Immature natural killer cell (primary cell): ENCODE measurements at regions not wholly inside any gene's neighbourhood (a gene's known extent, or its start where the extent isn't known, plus 50 kb on each side); places are given as distances from the start of the nearest gene placed in this dataset.
"Not testable (repeated sequence)": the region's sequence is repeated elsewhere in the genome, so short reads cannot be mapped to it uniquely, and the experiment has no call there.

Experiments
- DNase-seq, 3 donors: peaks; one replicate each; pipeline ENCODE4 v3.0.0; 2022; ENCODE audit warnings: mixed read lengths in 1 of 3
- H3K27ac Mint-ChIP-seq, 6 donors: one replicate each; pipeline ENCODE4 v1.8.0; 2020; ENCODE audit warnings: mixed read lengths in 6 of 6, mild to moderate bottlenecking in 5 of 6, inconsistent platforms in 4 of 6, moderate library complexity in 3 of 6
- H3K27me3 Mint-ChIP-seq, 3 donors: one replicate each; pipeline ENCODE4 v1.8.0; 2020 to 2021; ENCODE audit warnings: low read depth in 3 of 3, mild to moderate bottlenecking in 3 of 3, mixed read lengths in 3 of 3, moderate library complexity in 3 of 3, inconsistent platforms in 1 of 3
- H3K36me3 Mint-ChIP-seq, 3 donors: one replicate each; pipeline ENCODE4 v1.8.0; 2020; ENCODE audit warnings: mixed read lengths in 3 of 3, inconsistent platforms in 2 of 3, mild to moderate bottlenecking in 2 of 3
- H3K4me1 Mint-ChIP-seq, 2 donors: one replicate each; pipeline ENCODE4 v1.8.0; 2020; ENCODE audit warnings: inconsistent platforms in 2 of 2, mild to moderate bottlenecking in 2 of 2, mixed read lengths in 2 of 2, moderate library complexity in 1 of 2
- H3K4me3 Mint-ChIP-seq, 5 donors: one replicate each; pipeline ENCODE4 v1.8.0; 2020; ENCODE audit warnings: mild to moderate bottlenecking in 5 of 5, mixed read lengths in 5 of 5, inconsistent platforms in 3 of 5, moderate library complexity in 3 of 5
- H3K9me3 Mint-ChIP-seq, 6 donors: one replicate each; pipeline ENCODE4 v1.8.0; 2020; ENCODE audit warnings: mild to moderate bottlenecking in 6 of 6, mixed read lengths in 6 of 6, inconsistent platforms in 4 of 6, moderate library complexity in 3 of 6

- Mint-ChIP-seq H3K4me3 (no peak overlapping the region), H3K36me3 (no peaks in the 10 kb centered on the region), H3K27me3 (peaks cover 0 to 6% (median 6%) of the 10 kb centered on the region in 3 donors), H3K4me1 (no peaks in the 10 kb centered on the region), H3K27ac (no peak overlapping the region), H3K9me3 (no peaks in the 10 kb centered on the region)
- DNase-seq: no peak
These were observed 158.5 kb upstream of the ELL2 start for GRCh38 chr5:96120120-96120519.

DNA sequence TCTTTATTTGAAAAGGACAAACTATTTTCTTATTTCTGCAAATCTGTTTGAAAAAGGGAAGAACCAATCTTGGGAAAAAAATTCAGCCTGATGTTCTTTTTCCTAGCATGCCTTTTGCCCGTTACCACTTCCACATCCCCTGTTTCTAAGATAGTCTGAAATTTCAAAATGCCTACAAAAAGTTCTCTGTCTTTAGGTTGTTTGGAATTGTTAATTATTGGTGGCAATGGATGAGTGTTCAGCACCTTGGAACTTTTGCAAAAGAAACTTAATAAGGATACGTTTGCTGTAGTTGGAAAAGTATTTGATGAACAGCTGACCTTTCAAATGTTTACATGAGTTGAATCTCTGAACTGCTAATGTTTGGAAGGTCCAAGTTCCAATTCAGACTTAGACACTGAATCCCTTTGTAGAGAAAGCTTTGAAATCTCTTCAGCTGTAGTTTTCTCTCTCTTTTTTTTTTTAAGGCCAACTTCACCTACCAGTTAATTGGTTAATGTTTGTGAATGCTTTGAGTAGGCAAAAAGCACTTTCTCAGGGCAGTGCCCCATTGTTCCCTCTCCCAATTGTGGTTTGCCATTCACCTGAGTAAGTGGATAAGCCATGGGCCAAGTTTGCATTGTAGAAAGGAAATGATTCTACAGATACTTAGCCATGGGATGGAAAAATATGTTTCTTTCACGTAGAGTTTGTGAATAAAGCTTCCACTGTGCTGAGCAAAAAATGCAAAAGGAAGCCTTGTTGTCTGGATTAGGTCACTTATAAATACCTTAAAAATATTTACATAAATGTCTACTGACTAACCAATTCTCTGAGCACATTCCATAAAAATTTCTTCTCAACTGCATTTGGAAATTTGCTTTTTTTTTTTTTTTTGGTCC lies 156.4 kb upstream of the ELL2 start:
- Mint-ChIP-seq H3K36me3 (no peaks in the 10 kb centered on the region), H3K4me3 (no peak overlapping the region), H3K27ac (no peak overlapping the region), H3K27me3 (peaks cover 0 to 6% (median 6%) of the 10 kb centered on the region in 3 donors), H3K9me3 (no peaks in the 10 kb centered on the region), H3K4me1 (no peaks in the 10 kb centered on the region)
- no peak for DNase-seq

- Mint-ChIP-seq H3K4me1 (no peaks in the 10 kb centered on the region), H3K27ac (no peak overlapping the region), H3K9me3 (no peaks in the 10 kb centered on the region), H3K36me3 (no peaks in the 10 kb centered on the region), H3K4me3 (no peak overlapping the region), H3K27me3 (peaks cover 2 to 9% (median 6%) of the 10 kb centered on the region in 3 donors)
- DNase-seq: no peak
These were observed 153.6 kb upstream of the ELL2 start for GRCh38 chr5:96115147-96115807.

- no peak for DNase-seq
- no peak overlapping the region for H3K4me3 Mint-ChIP-seq
- H3K9me3 Mint-ChIP-seq: no peaks in the 10 kb centered on the region
These were observed 153.1 kb upstream of the ELL2 start for GRCh38 chr5:96114736-96115135.

GRCh38 chr5:96113170-96113939 lies 151.7 kb upstream of the ELL2 start:
- H3K9me3 Mint-ChIP-seq: no peaks in the 10 kb centered on the region
- no peaks in the 10 kb centered on the region for H3K36me3 Mint-ChIP-seq
- no peak overlapping the region for H3K27ac Mint-ChIP-seq
- H3K4me1 Mint-ChIP-seq: no peaks in the 10 kb centered on the region
- peaks cover 2 to 4% (median 3%) of the 10 kb centered on the region in 3 donors for H3K27me3 Mint-ChIP-seq
- DNase-seq: no peak
- H3K4me3 Mint-ChIP-seq: no peak overlapping the region

More at GRCh38 chr5:96114736-96115135, 153.1 kb upstream of the ELL2 start:
- H3K27ac Mint-ChIP-seq: no peak overlapping the region
- H3K27me3 Mint-ChIP-seq: peaks cover 2 to 6% (median 4%) of the 10 kb centered on the region in 3 donors
- no peaks in the 10 kb centered on the region for H3K4me1 Mint-ChIP-seq
- no peaks in the 10 kb centered on the region for H3K36me3 Mint-ChIP-seq

DNA sequence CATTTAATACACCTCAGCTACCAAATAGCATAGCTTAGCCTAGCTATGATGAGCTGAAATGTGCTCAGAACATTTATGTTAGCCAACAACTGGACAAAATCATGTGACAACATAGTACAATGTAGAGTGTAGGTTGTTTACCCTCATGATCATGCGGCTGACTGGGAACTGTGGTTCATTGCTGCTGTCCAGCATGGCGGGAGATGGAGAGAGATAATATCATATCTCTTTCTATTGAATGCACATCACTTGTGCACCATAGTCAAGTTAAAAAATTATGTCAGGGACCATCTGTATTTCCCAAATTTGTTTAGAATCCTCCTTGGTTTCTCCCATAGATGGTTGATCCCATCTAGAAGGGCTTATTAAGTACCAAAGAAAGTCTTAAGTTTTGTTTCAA lies 151.1 kb upstream of the ELL2 start:
- Mint-ChIP-seq H3K4me3 (no peak overlapping the region), H3K36me3 (no peaks in the 10 kb centered on the region), H3K9me3 (no peaks in the 10 kb centered on the region), H3K27me3 (peaks cover 0 to 4% (median 3%) of the 10 kb centered on the region in 3 donors), H3K4me1 (no peaks in the 10 kb centered on the region), H3K27ac (no peak overlapping the region)
- no peak for DNase-seq

DNA sequence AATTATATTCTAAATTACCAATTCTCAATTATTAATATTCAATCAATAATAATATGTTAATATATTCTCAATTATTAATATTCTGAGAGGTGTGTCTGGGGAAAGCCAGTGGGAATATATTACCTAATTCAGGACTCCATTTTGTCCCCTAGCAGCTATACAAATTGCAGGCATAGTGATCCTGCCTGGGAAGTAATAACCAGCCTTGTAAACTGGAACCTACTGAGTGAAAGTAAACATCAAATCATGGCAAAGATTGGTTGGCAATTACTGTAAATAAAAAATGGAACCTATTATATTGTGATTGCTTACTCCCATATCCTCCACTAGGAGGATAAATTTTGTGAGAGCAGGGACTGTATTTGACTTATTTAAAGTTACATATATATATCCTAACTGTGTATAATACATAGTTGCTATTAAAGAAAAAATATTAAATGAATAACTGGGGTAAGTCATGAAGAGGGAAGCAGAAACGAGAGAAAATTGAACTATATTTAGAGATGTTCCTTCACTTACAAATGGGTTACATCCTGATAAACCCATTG lies 150.5 kb upstream of the ELL2 start:
- no peaks in the 10 kb centered on the region for H3K36me3 Mint-ChIP-seq
- H3K27me3 Mint-ChIP-seq: peaks cover 0 to 4% (median 3%) of the 10 kb centered on the region in 3 donors
- H3K4me3 Mint-ChIP-seq: no peak overlapping the region
- no peak overlapping the region for H3K27ac Mint-ChIP-seq
- no peak for DNase-seq
- no peaks in the 10 kb centered on the region for H3K9me3 Mint-ChIP-seq
- H3K4me1 Mint-ChIP-seq: no peaks in the 10 kb centered on the region

DNA sequence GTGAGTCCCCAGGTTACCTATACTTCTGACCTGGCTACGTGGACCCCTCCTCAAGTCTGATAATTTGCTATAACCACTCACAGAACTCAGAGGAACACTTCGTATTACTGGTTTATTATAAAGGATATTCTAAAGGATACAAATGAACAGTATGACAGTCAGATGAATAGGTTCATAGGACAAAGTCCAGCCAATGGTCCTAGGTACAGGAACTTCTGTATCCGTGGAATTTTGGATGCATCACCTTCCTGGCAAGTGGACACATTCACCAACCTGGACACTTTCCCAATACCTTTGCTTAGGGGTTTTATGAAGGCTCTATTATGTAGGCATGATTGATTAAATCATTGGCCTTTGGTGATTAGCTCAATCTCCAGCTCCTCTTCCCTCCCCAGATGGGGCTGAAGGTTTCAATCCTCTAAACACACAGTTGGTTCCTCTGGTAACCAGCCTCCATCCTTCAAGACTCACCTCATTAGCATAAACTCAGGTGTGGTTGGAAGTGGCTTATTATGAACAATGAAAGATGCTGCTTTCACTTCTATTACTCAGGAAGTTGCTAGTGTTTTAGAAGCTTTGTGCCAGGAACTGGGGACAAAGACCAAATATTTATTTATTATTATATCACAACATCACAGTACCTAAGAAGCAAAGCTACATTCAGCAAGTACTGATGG lies 149.6 kb upstream of the ELL2 start:
- H3K4me3 Mint-ChIP-seq: no peak overlapping the region
- no peak for DNase-seq
- H3K9me3 Mint-ChIP-seq: peaks cover 0 to under 1% (median 0%) of the 10 kb centered on the region in 6 donors
- no peaks in the 10 kb centered on the region for H3K36me3 Mint-ChIP-seq
- H3K4me1 Mint-ChIP-seq: no peaks in the 10 kb centered on the region
- H3K27me3 Mint-ChIP-seq: peaks cover 0 to 4% (median 3%) of the 10 kb centered on the region in 3 donors
- H3K27ac Mint-ChIP-seq: no peak overlapping the region

GRCh38 chr5:96110300-96110699 lies 148.6 kb upstream of the ELL2 start:
- Mint-ChIP-seq H3K9me3 (peaks cover 0 to 6% (median 1%) of the 10 kb centered on the region in 6 donors), H3K36me3 (no peaks in the 10 kb centered on the region), H3K4me3 (no peak overlapping the region), H3K27ac (no peak overlapping the region), H3K27me3 (peaks cover 0 to 4% (median 3%) of the 10 kb centered on the region in 3 donors), H3K4me1 (no peaks in the 10 kb centered on the region)
- DNase-seq: no peak

DNA sequence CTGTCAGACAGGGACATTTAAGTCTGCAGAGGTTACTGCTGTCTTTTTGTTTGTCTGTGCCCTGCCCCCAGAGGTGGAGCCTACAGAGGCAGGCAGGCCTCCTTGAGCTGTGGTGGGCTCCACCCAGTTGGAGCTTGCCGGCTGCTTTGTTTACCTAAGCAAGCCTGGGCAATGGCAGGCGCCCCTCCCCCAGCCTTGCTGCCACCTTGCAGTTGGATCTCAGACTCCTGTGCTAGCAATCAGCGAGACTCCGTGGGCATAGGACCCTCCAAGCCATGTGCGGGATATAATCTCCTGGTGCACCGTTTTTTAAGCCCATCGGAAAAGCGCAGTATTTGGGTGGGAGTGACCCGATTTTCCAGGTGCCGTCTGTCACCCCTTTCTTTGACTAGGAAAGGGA lies 147.0 kb upstream of the ELL2 start:
- not testable (repeated sequence) for H3K27ac Mint-ChIP-seq, DNase-seq, H3K27me3 Mint-ChIP-seq, H3K4me1 Mint-ChIP-seq, H3K36me3 Mint-ChIP-seq, H3K9me3 Mint-ChIP-seq, H3K4me3 Mint-ChIP-seq

GRCh38 chr5:96103829-96104228 lies 142.2 kb upstream of the ELL2 start:
- not testable (repeated sequence) for H3K4me1 Mint-ChIP-seq, H3K27ac Mint-ChIP-seq

DNA sequence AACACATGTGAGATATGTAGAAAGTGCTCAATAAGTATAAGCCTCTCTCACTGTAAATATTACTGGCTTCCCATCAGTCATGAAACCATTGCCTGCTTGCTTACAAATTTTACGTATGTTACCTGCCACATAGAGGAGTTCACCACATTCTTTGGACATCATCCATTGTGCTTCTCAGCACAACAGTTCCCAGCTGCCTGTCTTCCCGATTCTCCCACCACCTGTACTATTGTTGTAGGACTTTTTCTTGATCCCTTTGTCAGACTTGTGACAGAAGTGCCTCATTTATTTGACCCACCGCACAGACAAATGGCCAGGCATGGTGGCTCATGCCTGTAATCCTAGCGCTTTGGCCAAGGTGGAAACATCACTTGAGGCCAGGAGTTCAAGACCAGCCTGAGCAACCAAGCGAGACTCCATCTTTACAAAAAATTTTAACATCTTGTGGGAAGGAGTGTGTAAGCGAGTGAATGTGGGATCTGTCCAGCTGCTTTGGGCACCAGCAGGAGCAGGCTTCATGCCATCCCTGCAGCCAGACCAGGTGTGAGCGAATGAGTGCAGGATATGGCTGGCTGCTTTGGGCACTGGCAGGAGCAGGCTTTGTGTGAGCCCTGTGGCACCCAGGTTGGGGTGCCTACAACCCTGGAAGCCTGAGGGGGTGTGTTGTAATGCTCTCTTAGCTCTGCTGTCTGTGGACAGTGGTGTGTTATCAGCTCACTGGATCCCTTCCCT lies 139.9 kb upstream of the ELL2 start:
- H3K4me1 Mint-ChIP-seq: no peaks in the 10 kb centered on the region
- no peak overlapping the region for H3K4me3 Mint-ChIP-seq
- peaks cover 2 to 4% (median 3%) of the 10 kb centered on the region in 3 donors for H3K27me3 Mint-ChIP-seq
- H3K9me3 Mint-ChIP-seq: peaks cover 0 to 8% (median 2%) of the 10 kb centered on the region in 6 donors
- DNase-seq: no peak
- H3K27ac Mint-ChIP-seq: no peak overlapping the region
- H3K36me3 Mint-ChIP-seq: no peaks in the 10 kb centered on the region

More at GRCh38 chr5:96103829-96104228, 142.2 kb upstream of the ELL2 start:
- H3K27me3 Mint-ChIP-seq, H3K36me3 Mint-ChIP-seq, DNase-seq, H3K9me3 Mint-ChIP-seq, H3K4me3 Mint-ChIP-seq: not testable (repeated sequence)

- H3K27me3 Mint-ChIP-seq, DNase-seq, H3K4me1 Mint-ChIP-seq, H3K36me3 Mint-ChIP-seq, H3K27ac Mint-ChIP-seq, H3K4me3 Mint-ChIP-seq, H3K9me3 Mint-ChIP-seq: not testable (repeated sequence)
These were observed 135.8 kb upstream of the ELL2 start for GRCh38 chr5:96097488-96097887.
